ENCODE measurements at regions not wholly inside any gene's neighbourhood (a gene's known extent, or its start where the extent isn't known, plus 50 kb on each side); places are given as distances from the start of the nearest gene placed in this dataset.

DNA sequence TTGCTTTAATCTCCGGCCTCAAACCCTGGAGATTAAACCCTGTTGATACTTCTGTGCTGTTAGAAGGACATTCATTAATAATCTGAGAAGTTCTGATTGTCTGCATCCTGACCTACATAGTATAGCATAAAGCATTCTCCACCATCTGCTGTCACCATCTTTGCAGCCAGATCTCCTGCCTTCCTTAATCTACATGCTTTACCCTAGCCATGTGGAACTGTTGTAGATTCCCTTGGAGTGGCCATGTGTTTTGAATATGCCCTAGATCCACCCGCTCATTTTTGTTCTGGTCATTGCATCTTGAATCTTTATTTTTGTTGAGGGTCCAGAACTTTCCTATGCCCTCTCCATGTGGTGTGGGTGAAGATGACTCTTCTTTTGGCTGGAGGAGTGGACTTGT, 110.3 kb downstream of the OXSM start:
- intact Hi-C loops (cut with DNase I; ENCODE audit: low total_unique reads), result no loop called here
- Histone ChIP-seq H3K4me3 (no peak overlapping the region), H3K36me3 (ENCODE audit: low read depth, missing control alignments) (no peaks in the 10 kb centered on the region), H3K9me3 (no peaks in the 10 kb centered on the region), H3K27ac (no peak overlapping the region), H3K27me3 (no peaks in the 10 kb centered on the region), H3K4me1 (no peaks in the 10 kb centered on the region)
- WGBS, 2 donors, result 93 to 95% methylated on average over 2 of the region's 2 CpGs
- no peak for DNase-seq
- no peak for TF ChIP-seq POLR2A (IDR thresholded peaks at IDR 0.05)
- TF ChIP-seq, protein P1, sequence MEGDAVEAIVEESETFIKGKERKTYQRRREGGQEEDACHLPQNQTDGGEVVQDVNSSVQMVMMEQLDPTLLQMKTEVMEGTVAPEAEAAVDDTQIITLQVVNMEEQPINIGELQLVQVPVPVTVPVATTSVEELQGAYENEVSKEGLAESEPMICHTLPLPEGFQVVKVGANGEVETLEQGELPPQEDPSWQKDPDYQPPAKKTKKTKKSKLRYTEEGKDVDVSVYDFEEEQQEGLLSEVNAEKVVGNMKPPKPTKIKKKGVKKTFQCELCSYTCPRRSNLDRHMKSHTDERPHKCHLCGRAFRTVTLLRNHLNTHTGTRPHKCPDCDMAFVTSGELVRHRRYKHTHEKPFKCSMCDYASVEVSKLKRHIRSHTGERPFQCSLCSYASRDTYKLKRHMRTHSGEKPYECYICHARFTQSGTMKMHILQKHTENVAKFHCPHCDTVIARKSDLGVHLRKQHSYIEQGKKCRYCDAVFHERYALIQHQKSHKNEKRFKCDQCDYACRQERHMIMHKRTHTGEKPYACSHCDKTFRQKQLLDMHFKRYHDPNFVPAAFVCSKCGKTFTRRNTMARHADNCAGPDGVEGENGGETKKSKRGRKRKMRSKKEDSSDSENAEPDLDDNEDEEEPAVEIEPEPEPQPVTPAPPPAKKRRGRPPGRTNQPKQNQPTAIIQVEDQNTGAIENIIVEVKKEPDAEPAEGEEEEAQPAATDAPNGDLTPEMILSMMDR (IDR thresholded peaks at IDR 0.05), result no peak

DNA sequence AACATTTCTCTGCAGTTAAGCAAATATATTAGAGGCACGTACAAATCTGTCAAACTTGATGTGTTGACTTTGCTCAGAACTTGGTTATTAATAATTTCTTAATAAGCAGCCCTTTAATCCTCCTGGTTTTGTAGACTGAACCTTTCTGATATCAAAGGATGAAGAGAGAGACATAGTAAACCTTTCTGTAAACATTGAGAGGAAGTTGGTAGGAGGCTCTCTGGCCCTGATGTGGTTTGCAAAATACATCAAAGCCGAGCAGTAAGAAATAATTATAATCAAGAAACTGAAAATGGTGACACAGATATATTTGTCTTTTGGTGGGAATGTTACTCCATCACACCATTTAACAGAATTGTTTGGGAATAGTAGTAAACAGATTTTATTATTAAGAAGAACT, 111.9 kb downstream of the OXSM start:
- no peak overlapping the region for H3K27ac ChIP-seq
- no peaks in the 10 kb centered on the region for H3K4me1 ChIP-seq
- DNase-seq, result no peak
- 71 to 79% methylated on average over 2 of the region's 2 CpGs for WGBS, 2 donors
- no peaks in the 10 kb centered on the region for H3K9me3 ChIP-seq
- no peak for TF ChIP-seq POLR2A (IDR thresholded peaks at IDR 0.05)
- TF ChIP-seq, protein P1 (IDR thresholded peaks at IDR 0.05), result no peak
- H3K4me3 ChIP-seq, result no peak overlapping the region
- H3K27me3 ChIP-seq, result no peaks in the 10 kb centered on the region
- no peaks in the 10 kb centered on the region for H3K36me3 ChIP-seq (ENCODE audit: low read depth, missing control alignments)
- intact Hi-C loops (cut with DNase I; ENCODE audit: low total_unique reads), result no loop called here

DNA sequence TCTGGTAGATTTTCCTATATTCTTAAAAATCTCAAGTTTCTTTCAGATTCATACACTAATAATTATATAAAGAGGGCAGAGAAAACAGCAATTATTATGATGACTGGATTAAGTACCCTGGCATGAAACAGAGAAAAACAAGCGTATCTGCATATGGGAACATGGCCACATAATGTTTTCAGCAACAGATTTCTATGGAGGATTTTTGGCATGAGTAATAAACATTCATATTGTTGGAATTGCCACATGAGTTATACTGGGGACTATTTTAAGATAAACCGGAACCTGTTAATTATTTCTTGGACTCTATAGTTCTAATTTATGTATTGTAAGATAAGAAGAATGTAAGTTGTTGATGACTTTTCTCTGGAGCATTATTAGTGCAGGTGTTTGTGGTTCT, 112.7 kb downstream of the OXSM start:
- H3K9me3 ChIP-seq, result no peaks in the 10 kb centered on the region
- intact Hi-C loops (cut with DNase I; ENCODE audit: low total_unique reads), result no loop called here
- WGBS, 2 donors, result 41 to 61% methylated on average over 2 of the region's 2 CpGs
- no peak overlapping the region for H3K4me3 ChIP-seq
- H3K4me1 ChIP-seq, result no peaks in the 10 kb centered on the region
- TF ChIP-seq POLR2A (IDR thresholded peaks at IDR 0.05), result no peak
- TF ChIP-seq, protein P1 (IDR thresholded peaks at IDR 0.05), result no peak
- no peaks in the 10 kb centered on the region for H3K36me3 ChIP-seq (ENCODE audit: low read depth, missing control alignments)
- H3K27ac ChIP-seq, result no peak overlapping the region
- no peaks in the 10 kb centered on the region for H3K27me3 ChIP-seq
- no peak for DNase-seq

DNA sequence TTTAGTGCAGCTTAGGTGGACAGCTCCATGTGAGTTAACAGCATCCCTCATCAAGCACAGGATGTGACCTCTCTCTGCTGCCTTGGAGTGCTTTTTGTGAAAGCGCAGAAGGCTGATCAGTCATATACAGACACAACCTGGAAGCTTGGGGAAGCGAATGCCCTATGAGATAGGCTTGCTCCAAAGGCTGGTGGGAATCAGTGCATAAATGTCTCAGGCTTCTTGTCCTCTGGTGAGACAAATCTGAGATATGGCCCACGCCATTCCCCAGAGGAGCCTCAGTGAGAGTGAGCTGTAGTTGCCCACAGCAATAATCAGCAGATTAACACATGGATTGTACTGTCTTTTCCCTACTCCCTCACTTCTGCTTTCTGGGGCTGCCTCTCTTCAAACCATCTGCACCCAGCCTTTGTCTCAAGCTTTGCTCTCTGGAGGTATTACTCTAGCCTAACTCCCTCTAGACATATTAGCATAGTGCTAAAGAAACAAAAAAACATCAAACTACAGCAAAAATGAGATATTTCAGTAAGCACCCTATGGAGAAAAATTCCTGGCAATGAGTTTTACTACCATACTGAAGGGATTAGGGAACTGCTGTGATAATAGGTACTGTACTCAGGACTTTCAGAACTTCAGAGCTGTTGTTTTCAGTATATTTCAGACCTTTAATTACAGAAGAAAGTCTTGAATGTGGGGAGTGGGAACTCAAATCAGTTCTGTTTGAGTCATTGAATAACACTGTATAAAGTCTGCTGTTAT, 113.7 kb downstream of the OXSM start:
- H3K4me1 ChIP-seq, result no peaks in the 10 kb centered on the region
- no peak for DNase-seq

More for the DNA sequence above, 113.7 kb downstream of the OXSM start:
- no peaks in the 10 kb centered on the region for H3K27me3 ChIP-seq
- TF ChIP-seq POLR2A (IDR thresholded peaks at IDR 0.05), result no peak
- TF ChIP-seq, protein P1 (IDR thresholded peaks at IDR 0.05), result no peak
- no peaks in the 10 kb centered on the region for H3K9me3 ChIP-seq
- 60 to 71% methylated on average over 3 of the region's 3 CpGs for WGBS, 2 donors
- H3K36me3 ChIP-seq (ENCODE audit: low read depth, missing control alignments), result no peaks in the 10 kb centered on the region
- intact Hi-C loops (cut with DNase I; ENCODE audit: low total_unique reads), result no loop called here
- no peak overlapping the region for H3K4me3 ChIP-seq
- H3K27ac ChIP-seq, result no peak overlapping the region

Measured in testis (tissue), 2 donors.